Transverse colon (tissue), 4 donors: ENCODE measurements at regions not wholly inside any gene's neighbourhood (a gene's known extent, or its start where the extent isn't known, plus 50 kb on each side); places are given as distances from the start of the nearest gene placed in this dataset.

Source experiments
- EP300 ChIP-seq: sonication (generic); formaldehyde crosslinking; IDR thresholded peaks from one replicate; pipeline ENCODE4 v1.6.1; 2017; ENCODE audit warnings: antibody characterized with exemption, low read depth
- POLR2A ChIP-seq: fragments of 450-650 bp; IDR thresholded peaks from one replicate; pipeline ENCODE4 v1.6.1; 2016; ENCODE audit warnings: antibody characterized with exemption, mild to moderate bottlenecking, moderate library complexity
- POLR2AphosphoS5 ChIP-seq, 3 donors: sonication (generic); formaldehyde crosslinking; IDR thresholded peaks; one replicate each; pipeline ENCODE4 v1.6.1; 2016; ENCODE audit warnings: antibody characterized with exemption in 3 of 3
- TF ChIP-seq, protein P1 (sequence below), 5 experiments: fragments of 200-600 bp in 3 of 5; fragments of 450-650 bp in 2 of 5; sonication (generic) in 3 of 5; IDR thresholded peaks; 1 replicate in 2 of 5; 2 replicates in 3 of 5; pipeline ENCODE4 v1.5.1; 2016 to 2017; ENCODE audit warnings: antibody characterized with exemption in 5 of 5, inconsistent platforms in 3 of 5, mild to moderate bottlenecking in 2 of 5, moderate library complexity in 1 of 5

DNA sequence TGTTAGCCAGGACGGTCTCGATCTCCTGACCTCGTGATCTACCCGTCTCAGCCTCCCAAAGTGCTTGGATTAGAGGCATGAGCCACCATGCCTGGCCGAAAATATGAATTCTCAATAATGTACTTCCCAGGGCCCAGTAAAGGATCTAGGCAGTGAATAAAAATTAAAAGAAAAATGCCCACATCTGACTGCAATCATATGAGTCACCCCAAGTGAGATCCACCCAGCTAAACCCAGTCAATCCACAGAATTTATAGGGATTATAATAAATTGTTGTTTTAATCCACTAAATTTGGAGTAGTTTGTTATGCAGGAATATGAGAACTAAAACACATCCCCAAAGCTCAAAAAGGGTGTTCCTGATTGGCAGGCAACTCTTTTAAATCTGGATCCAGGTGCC lies 93.5 kb upstream of the STK39 start:
- TF ChIP-seq POLR2A (no peak), POLR2AphosphoS5 (IDR thresholded peaks at IDR 0.05) (no peak), EP300 (no peak)
- TF ChIP-seq, protein P1, sequence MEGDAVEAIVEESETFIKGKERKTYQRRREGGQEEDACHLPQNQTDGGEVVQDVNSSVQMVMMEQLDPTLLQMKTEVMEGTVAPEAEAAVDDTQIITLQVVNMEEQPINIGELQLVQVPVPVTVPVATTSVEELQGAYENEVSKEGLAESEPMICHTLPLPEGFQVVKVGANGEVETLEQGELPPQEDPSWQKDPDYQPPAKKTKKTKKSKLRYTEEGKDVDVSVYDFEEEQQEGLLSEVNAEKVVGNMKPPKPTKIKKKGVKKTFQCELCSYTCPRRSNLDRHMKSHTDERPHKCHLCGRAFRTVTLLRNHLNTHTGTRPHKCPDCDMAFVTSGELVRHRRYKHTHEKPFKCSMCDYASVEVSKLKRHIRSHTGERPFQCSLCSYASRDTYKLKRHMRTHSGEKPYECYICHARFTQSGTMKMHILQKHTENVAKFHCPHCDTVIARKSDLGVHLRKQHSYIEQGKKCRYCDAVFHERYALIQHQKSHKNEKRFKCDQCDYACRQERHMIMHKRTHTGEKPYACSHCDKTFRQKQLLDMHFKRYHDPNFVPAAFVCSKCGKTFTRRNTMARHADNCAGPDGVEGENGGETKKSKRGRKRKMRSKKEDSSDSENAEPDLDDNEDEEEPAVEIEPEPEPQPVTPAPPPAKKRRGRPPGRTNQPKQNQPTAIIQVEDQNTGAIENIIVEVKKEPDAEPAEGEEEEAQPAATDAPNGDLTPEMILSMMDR (IDR thresholded peaks at IDR 0.05) = no peak
